NOMO-1 treated with dmso at 0.1 percent for 144 hours (cell line): ENCODE measurements at regions not wholly inside any gene's neighbourhood (a gene's known extent, or its start where the extent isn't known, plus 50 kb on each side); places are given as distances from the start of the nearest gene placed in this dataset.

ENCODE experiments used
- DNase-seq: peaks from one replicate; lab custom pipeline; 2025; ENCODE audit not compliant: unreplicated experiment; lab: John Stamatoyannopoulos, UW

GRCh38 chr10:121069061-121069850, 218.1 kb downstream of the WDR11 start:
- peak; percentile 83 for DNase-seq

- DNase-seq: peak; percentile 37
These were observed 219.3 kb downstream of the WDR11 start for GRCh38 chr10:121070275-121071070.

DNA sequence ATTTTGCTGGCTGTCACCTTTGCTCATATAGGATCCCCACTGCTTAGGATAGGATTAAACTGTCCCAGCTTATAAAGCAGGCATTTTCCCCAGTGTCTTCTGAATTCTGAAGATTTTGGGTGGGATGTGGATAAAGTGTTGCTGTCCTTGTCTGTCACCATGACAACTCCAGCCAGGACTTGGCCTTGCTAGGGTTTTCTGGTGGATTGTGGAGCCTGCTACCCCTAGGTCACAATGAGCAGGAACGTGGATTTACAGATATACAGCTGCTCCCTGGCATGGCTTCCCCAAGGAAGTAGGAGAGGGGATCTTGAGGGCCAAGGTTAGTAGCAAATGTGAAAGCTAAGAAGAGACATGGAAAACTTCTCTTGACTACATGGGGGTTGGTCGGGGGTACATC, 220.7 kb downstream of the WDR11 start:
- no peak for DNase-seq

DNA sequence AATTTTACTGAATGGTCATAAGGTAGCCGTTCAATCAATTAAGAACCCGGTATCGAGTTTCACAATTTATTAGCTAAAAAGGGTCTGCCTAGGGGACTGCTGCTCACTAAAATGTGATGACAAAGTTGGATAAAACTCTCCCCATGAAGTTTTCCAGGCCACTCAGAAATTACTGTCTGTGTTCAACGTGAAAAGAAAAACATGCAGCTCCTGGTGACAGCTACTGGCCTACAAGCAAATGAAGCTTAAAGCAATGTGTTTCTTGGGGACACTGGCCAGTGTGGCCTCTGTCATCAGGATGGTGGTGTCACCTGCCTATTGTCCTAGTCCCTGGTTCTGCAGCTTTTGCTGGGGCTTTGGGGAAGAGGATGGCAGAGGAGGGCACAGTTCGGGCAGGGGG, 222.6 kb downstream of the WDR11 start:
- no peak for DNase-seq

DNA sequence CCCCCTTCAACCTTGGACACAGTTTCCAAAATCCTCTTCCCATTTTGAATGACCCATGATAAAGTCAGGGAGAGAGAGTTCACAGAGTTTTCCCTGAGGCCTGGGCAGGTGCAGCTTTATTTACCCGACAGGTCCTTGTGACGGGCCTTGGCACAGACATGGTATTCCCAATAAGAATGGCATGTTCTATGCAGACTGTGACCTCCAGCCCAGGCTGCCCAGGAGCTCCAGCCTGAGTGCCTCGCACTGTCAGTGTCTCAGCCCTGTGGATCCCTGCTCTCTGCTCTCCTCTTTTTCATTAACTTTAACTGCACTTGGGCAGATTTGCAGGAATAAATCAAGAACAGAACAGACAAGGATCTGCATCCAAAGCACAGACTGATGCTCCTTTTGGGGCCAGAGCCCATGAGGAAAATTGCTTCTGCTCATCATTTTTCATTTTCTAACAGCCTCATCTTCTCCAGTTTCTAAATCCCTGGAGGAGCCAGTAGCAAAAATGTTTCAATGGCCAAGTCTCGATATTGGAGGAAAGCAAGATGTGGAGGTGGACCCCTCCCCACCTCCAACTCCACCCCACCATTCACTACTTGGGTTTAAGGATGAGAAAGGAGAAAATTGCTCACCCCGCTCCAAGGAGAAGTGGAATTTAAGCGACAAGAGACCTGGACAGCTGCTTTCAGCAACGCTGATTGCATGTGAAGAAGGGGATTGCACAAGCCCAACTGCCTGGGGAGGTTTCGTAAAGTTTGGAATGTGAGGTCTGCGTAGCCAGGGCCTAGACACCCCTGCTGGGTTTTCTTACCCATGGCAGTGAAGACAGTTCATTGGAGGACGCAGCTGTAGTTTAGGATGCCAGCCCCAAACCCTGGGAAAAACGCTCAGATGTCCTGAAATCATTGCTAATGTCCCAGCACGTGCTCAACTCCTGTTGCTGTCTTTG, 225.9 kb downstream of the WDR11 start:
- peak; percentile 59 for DNase-seq

DNA sequence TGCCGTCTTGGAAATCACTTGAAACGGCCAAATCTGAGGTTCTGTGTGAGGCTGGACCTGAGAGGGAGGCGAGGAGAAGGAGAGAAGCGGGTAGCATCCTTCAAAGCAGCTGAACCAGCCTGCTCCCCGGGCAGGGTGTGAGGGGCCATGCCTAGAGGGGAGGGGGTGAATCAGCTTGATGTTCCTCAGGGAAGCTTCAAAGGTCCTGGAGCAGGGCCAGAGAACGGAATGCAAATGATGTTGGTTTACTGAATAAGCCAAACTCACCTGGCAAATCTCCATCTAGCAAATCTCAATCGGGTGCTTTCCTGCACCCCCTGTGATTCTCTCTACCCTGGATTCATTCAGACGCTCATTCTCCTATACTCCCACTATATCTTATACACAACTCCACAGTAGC, 226.9 kb downstream of the WDR11 start:
- no peak for DNase-seq

DNA sequence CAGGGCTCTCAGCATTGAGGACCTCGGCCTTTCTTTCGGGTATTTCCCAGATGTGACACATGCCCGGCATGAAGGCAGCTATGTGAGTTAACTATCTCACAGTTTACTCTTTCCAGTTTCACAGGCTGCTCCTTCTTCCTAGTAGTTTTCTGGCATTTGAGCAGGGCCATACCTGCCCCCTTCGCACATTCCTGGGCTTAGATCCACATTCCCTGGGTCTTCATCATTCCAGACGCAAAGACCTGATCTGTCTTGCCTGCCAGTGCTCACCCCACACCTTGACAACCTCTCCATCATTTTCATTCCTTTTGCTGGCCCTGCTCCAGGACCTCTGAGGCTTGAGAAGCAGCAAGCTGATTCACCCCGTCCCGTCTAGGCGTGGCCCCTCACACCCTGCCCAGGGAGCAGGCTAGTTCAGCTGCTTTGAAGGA, 227.5 kb downstream of the WDR11 start:
- DNase-seq: no peak

DNA sequence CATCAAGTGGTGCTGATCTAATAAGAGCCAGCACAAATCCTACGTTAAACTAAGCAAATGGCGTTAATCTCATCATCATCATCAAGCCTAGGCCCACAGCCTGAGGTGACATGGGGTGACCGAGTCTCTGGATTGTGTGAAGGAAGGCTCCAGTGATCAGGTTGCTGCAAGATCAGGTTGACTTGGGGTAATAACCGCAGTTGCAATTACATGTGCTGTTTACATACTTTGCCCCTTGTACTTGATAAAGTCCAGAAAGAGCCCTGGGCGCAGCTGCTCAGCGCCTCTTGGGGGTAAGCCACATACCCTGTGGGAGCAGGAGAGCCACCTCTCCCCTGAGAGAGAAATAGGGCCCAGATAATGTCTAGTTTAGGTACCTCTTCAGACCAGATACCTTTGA, 228.1 kb downstream of the WDR11 start:
- DNase-seq: no peak

GRCh38 chr10:121080281-121080891, 229.2 kb downstream of the WDR11 start:
- DNase-seq: no peak

- DNase-seq: no peak
These were observed 230.1 kb downstream of the WDR11 start for GRCh38 chr10:121081306-121081705.

DNA sequence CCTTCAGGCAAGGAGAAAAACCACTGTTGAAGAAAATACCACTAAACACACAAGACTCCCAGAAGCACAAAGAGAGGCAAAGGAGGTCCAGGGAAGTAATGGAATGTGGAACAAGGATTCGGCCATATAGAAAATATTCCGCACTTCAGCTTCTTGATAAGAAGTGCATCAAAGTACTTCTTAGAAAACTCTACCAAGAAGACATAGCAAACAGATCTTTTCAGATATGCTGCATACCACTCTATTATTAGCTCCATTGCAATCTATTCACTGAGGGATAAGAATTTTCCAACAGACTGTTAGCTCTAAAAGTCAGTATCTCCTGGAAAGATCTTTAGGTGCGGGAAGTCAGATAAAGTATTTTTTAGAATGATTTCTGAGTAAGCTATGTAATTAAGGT, 231.8 kb downstream of the WDR11 start:
- DNase-seq: no peak

DNA sequence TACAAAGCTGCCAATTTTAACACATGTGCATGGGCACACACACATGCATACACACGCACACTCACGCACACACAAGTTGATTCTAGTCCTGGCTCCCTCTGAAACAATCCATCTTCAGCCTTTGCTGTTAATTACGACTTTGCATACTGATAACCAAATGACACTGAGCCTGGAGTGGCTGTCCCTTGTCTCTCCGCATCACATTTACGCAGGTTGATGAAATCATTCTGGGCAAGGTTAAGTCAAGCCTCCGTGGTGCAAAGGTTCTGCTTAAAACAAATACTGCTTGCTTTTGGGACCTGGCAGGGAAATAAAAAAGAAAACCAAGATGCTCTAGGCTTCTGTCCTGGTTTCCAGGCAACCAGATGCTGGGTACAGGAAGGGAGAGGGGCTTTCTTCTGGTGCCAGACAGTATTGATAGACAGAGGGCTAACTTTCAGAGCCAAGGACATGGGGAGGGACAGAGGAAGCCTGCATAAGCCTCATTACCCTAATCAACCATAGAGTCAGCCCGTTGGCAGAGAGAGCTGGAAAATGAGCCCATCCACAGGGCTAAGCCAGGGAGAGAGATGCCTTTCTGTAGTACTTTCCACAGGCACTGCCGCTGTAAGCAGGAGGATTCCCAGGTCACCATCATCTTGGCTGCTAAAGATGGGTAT, 233.0 kb downstream of the WDR11 start:
- no peak for DNase-seq

DNA sequence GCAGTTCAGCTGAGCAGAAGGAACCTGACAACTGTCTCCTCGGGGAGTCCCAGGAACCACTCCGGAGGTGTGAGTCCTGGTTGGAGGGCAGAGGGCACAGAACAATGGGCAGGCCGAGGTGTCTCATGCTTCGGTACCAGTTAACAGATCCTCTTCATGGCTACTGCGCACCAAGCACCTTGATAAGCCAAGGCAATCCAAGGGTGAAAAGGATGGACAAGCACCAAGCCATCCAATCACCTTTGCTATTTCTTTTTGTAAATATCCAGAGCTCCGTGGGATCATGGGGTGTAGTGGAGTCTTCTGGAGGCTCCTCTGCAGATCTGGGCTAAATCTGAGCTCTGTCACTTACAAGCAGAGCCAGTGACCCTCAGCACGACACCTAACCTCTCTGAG, 233.5 kb downstream of the WDR11 start:
- DNase-seq: no peak

- DNase-seq: no peak
These were observed 234.2 kb downstream of the WDR11 start for GRCh38 chr10:121085367-121085766.

DNA sequence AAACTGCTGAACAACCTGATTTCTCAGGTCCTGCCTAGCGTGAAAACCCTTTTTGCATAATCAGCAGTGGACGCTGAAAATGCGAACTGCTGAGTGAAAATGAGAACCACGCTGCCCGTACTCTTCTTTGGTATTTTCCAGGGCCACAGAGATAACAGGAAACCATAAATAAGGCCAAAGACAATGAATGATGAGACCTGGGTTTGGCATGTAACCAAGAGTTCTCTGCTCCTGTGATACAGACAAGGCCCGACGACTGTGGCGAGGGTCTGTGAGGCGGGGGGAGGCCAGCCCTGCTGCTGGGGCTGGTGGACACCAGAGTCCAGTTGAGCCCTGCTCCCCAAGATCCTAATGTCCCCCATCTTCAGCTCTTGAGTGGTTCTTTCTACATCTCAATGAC, 236.0 kb downstream of the WDR11 start:
- DNase-seq: no peak

GRCh38 chr10:121087688-121088087, 236.5 kb downstream of the WDR11 start:
- no peak for DNase-seq

GRCh38 chr10:121088524-121088923, 237.4 kb downstream of the WDR11 start:
- DNase-seq: no peak

GRCh38 chr10:121089434-121089833, 238.3 kb downstream of the WDR11 start:
- no peak for DNase-seq

DNA sequence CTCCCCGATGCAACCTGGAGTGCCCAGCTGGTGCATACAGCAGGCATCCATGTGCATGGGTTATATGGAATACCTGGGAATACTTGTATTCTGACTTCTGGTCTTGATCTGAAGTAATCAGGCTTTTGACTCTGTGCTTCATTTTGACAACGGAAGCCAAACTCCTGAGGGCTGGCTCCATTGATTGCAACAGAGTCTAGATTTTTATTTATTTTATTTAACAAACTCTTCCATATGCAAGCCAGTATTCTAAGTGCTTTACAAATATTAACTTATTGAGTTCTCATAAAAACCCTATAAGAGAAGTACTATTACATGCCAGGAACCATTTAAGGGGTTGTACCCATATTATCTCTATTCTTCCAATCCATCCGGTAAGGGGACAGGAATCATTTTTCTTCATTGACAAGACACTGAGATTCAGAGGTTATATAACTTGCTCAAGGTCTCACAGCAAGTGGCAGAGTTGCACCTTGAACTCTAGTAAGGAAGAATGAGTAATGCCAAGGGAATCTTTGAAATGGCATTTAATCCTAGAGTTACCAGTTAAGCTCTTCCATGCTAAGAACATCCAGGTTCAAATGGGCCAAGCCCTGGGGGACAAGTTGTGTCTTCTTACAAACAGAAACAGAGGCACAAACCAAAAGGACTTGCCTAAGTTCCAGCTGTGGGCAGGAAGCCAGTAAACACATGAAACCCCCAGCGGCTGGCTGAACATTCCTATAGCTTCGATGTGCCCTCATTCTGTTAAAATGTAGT, 241.0 kb downstream of the WDR11 start:
- no peak for DNase-seq

DNA sequence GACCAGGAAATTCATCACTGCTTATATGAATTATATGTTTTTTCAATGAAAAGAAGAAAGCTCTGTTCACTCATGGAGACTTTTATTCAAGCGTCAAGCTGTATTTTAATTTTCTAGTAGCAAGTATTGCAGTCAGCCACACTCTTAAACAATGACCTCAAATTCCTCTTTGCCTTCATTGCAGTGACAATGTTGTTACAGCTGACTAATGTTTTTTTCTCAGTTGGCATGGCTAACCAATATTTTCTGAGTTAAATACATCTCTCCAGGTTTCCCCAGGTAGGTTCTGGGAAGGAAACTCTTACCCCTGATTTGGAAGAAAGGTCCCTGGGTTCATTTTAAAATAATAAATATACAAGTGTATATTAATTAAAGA, 241.5 kb downstream of the WDR11 start:
- no peak for DNase-seq
